Left renal pelvis (tissue), 4 donors: ENCODE measurements at regions not wholly inside any gene's neighbourhood (a gene's known extent, or its start where the extent isn't known, plus 50 kb on each side); places are given as distances from the start of the nearest gene placed in this dataset.
A peak's percentile ranks its signal among the peaks of the same experiment; 100 is the strongest.

ENCODE experiments used
- DNase-seq, 4 donors: peaks; one replicate each; pipeline ENCODE4 v3.0.0-alpha.2; 2013; ENCODE audit warnings: low read depth in 4 of 4, low spot score in 3 of 4

GRCh38 chr13:36551445-36551844, 119.2 kb downstream of the CCNA1 start:
- DNase-seq, result no peak

GRCh38 chr13:36552334-36552733, 120.0 kb downstream of the CCNA1 start:
- DNase-seq, result no peak

GRCh38 chr13:36553491-36553890, 120.3 kb upstream of the SERTM1 start:
- no peak for DNase-seq

DNA sequence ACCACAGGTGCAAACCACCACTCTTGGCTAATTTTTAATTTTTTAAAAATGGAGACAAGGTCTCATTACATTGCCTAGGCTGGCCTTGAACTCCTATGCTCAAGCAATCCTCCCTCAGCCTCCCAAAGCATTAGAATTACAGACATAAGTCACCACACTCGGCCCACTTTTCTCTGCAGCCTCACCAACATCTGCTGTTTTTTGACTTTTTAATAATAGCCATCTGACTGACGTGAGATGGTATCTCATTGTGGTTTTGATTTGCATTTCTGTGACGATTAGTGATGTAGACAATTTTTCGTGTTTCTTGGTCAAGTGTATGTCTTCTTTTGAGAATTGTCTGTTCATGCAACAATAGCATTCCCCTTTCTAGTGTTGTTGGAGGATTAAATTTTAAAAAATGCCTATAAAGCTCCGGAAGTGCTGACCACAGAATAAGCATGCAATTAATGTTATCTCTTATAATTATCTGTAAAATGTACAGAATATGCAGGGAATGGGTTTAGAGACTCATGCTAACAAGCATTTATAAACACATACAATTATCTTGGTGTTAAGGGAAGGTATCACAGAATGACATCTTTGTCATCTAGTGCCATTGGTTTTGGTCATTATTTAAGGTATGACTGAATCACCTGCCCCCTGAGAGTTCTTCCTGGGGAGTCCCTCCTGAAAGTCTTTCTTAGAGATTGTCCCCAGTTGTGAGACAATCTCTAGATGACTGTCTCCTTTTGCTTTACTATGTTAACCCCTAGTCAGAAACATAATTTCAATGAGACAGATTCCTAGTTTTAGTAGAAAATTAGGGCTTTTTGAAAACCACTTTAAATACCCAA, 118.5 kb upstream of the SERTM1 start:
- DNase-seq, result no peak

DNA sequence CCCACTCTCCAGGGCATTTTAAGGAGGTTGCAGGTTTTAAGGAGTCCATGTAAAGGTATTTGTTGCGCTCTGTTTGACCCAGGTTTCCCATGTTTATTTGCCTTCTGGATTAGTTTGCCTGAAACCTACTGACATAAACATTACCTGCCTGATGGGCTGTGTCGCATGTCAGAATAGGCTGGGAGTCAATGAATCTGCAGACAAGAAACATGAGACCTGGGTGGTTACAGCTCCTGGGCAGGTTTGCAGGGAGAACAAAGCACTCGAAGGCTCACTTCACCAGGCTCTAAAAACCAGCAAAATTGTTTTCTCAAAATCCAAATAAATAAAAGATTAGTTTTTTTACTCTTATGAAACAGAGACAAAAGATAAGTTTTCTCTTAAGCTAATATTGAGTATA, 114.4 kb upstream of the SERTM1 start:
- peak in 1 of 4 donors; percentile 33 for DNase-seq

DNA sequence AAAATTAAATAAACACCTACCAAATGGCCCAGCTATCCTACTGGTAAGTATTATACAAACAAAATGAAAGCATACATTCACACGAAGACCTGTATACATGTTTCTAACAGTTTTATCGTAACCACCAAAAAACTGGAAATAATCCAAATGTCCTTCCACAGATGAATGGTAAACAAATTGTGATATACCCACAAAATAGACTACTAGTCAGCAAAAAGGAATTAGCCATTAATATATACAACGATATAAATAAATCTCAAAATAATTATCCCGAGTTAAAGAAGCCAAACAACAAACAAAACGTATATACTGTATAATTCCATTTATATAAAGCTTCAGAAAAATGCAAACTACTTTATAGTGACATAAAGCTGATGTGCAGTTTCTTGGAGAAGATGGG, 106.3 kb upstream of the SERTM1 start:
- DNase-seq, result no peak

- DNase-seq, result no peak
These were observed 103.3 kb upstream of the SERTM1 start for GRCh38 chr13:36570489-36570888.

- DNase-seq, result no peak
These were observed 102.4 kb upstream of the SERTM1 start for GRCh38 chr13:36571444-36571843.

DNA sequence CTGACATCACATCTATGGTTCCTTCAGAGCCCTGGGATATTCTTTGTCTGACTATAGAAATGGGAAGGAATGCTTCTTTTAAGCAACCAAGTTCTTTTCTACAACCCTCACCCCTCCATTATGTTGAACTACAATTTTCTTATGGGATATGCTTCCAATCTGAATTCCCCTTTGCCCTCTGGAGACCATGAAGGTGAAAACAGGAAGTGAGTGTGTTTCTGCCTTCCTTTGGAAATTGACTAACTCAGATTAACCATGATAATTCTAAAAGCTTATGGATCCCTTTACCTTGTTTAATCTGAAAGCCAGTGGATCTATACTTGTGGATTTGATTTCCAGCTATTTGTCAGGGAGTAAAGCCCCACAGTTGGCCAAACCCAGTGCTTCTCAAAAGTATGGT, 90.8 kb upstream of the SERTM1 start:
- no peak for DNase-seq

DNA sequence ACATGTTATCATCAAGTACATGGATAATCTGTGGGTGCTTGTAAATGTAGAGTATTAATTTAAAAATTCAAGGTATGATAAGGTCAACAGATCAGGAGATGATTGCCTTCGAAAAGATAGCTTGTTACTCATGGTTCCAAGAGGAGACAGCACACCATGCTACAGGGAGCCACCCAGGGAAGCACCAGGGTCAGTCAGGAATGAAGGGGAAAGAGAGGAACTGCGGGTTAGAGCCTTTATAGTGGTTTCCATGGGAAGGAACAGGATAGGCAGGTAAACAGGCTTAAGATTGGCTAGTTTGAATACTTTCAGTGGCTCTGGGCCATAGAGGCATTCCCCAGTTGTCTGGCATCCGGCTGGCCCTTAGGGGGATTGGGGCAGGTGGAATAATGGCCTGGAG, 74.2 kb upstream of the SERTM1 start:
- DNase-seq, result no peak

GRCh38 chr13:36601186-36601585, 72.6 kb upstream of the SERTM1 start:
- no peak for DNase-seq

GRCh38 chr13:36606060-36606459, 67.8 kb upstream of the SERTM1 start:
- no peak for DNase-seq

GRCh38 chr13:36608474-36608873, 65.3 kb upstream of the SERTM1 start:
- DNase-seq, result no peak

GRCh38 chr13:36612230-36612629, 61.6 kb upstream of the SERTM1 start:
- DNase-seq, result no peak

DNA sequence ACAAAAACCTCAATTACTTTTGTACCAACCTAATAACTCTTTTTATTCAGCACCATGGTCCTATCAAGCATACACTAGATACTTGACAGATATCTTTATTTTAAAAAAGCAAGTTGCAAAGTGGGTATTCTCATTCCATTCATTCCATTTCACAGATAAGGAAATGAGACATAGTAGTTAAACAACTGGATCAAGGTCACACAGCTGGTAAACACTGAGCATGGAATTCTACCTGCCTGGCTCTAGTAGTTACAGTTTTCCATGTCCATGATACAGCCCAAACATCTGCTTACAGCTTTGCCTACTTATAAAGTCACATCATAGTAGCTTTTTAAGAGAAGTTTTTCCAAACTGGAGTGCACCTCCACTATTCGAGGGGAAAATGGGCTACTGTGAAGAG, 57.1 kb upstream of the SERTM1 start:
- DNase-seq, result no peak

GRCh38 chr13:36619535-36619934, 54.3 kb upstream of the SERTM1 start:
- DNase-seq, result no peak
